ENCODE measurements at regions not wholly inside any gene's neighbourhood (a gene's known extent, or its start where the extent isn't known, plus 50 kb on each side); places are given as distances from the start of the nearest gene placed in this dataset.

GRCh38 chr7:69104023-69104422 lies 494.3 kb upstream of the AUTS2 start (continued):
- TF ChIP-seq FOSL1 (IDR thresholded peaks at IDR 0.05; ENCODE audit: insufficient read depth, low read depth, low read length): no peak
- 0 out of 2 replicates have a peak, but pooled peaks have one; percentile 30 for TF ChIP-seq RXRA (IDR thresholded peaks at IDR 0.05; ENCODE audit: insufficient read depth, low read depth, low read length)
- TF ChIP-seq SP1 (IDR thresholded peaks at IDR 0.05; ENCODE audit: low read depth, low read length): peak; percentile 57; the same call in 1 of the 2 replicates
- TF ChIP-seq NANOG (IDR thresholded peaks at IDR 0.05; ENCODE audit: insufficient read depth, low read depth, low read length, poor library complexity, severe bottlenecking): peak; percentile 67
- peak; percentile 50 for TF ChIP-seq CHD7 (IDR thresholded peaks at IDR 0.05; ENCODE audit: insufficient replicate concordance, low read length)
- TF ChIP-seq BCL11A (IDR thresholded peaks at IDR 0.05; ENCODE audit: low read depth in 2 of 2, low read length in 2 of 2): no peak
- TF ChIP-seq ASH2L (IDR thresholded peaks at IDR 0.05; ENCODE audit: low read length): peak; percentile 33

Measured in H1 (cell line).